Right renal pelvis (tissue), 4 donors: ENCODE measurements at regions not wholly inside any gene's neighbourhood (a gene's known extent, or its start where the extent isn't known, plus 50 kb on each side); places are given as distances from the start of the nearest gene placed in this dataset.

Source experiments
- DNase-seq, 4 donors: peaks; one replicate each; pipeline ENCODE4 v3.0.0-alpha.2; 2013; ENCODE audit warnings: low read depth in 4 of 4, low spot score in 3 of 4, missing footprints in 1 of 4

- no peak for DNase-seq
Observed at GRCh38 chr7:91515961-91516360, 251.7 kb downstream of the FZD1 start.

- no peak for DNase-seq
Observed at GRCh38 chr7:91517201-91517785, 253.1 kb downstream of the FZD1 start.

GRCh38 chr7:91518058-91518457 is 253.8 kb downstream of the FZD1 start:
- no peak for DNase-seq

- DNase-seq = no peak
Observed at GRCh38 chr7:91519241-91520158, 255.3 kb downstream of the FZD1 start.

GRCh38 chr7:91520645-91521044 is 256.4 kb downstream of the FZD1 start:
- DNase-seq = no peak

GRCh38 chr7:91526404-91526803 is 262.2 kb downstream of the FZD1 start:
- no peak for DNase-seq

GRCh38 chr7:91527460-91527859 is 263.2 kb downstream of the FZD1 start:
- DNase-seq = no peak

- DNase-seq = no peak
Observed at GRCh38 chr7:91533996-91534395, 269.8 kb downstream of the FZD1 start.

GRCh38 chr7:91537260-91538152 is 273.3 kb downstream of the FZD1 start:
- DNase-seq = no peak

GRCh38 chr7:91541641-91542040 is 277.4 kb downstream of the FZD1 start:
- DNase-seq = no peak

- no peak for DNase-seq
Observed at GRCh38 chr7:91543646-91544045, 279.4 kb downstream of the FZD1 start.

- no peak for DNase-seq
Observed at GRCh38 chr7:91549878-91550277, 285.6 kb downstream of the FZD1 start.

- no peak for DNase-seq
Observed at GRCh38 chr7:91550931-91551330, 286.7 kb downstream of the FZD1 start.

- DNase-seq = no peak
Observed at GRCh38 chr7:91551377-91552175, 287.3 kb downstream of the FZD1 start.

GRCh38 chr7:91553410-91553895 is 289.2 kb downstream of the FZD1 start:
- no peak for DNase-seq

- no peak for DNase-seq
Observed at GRCh38 chr7:91554883-91555282, 290.6 kb downstream of the FZD1 start.

GRCh38 chr7:91556239-91556638 is 292.0 kb downstream of the FZD1 start:
- DNase-seq = no peak

GRCh38 chr7:91556956-91557650 is 292.9 kb downstream of the FZD1 start:
- DNase-seq = no peak

GRCh38 chr7:91557789-91558404 is 293.7 kb downstream of the FZD1 start:
- no peak for DNase-seq
